PC-3 (cell line): ENCODE measurements at regions not wholly inside any gene's neighbourhood (a gene's known extent, or its start where the extent isn't known, plus 50 kb on each side); places are given as distances from the start of the nearest gene placed in this dataset.

Source experiments
- CTCF ChIP-seq: fragments of 300-600 bp; sonication (generic); conservative IDR thresholded peaks from 2 replicates; pipeline ENCODE4 v1.5.1; 2017; ENCODE audit warnings: antibody characterized with exemption, low read depth, mild to moderate bottlenecking, low read length
- EZH2 ChIP-seq: fragments of 300-600 bp; sonication (generic); IDR thresholded peaks from one replicate; pipeline ENCODE4 v1.6.1; 2017; ENCODE audit warnings: antibody characterized with exemption, mild to moderate bottlenecking, low read length; ENCODE audit not compliant: unreplicated experiment

GRCh38 chr1:25024615-25025350 lies 94.7 kb upstream of the RUNX3 start:
- no peak for TF ChIP-seq CTCF
- no peak for TF ChIP-seq EZH2
